Endothelial cell of umbilical vein (primary cell): ENCODE measurements at regions not wholly inside any gene's neighbourhood (a gene's known extent, or its start where the extent isn't known, plus 50 kb on each side); places are given as distances from the start of the nearest gene placed in this dataset.

Experiments used
- BruUV-seq: library from RNA; stranded (reverse); fragments of 400-500 nt; replicated peaks from 2 replicates; lab custom pipeline; 2021; lab: Mats Ljungman, UMichigan
- CTCF ChIA-PET: fragments of 300-600, 350-600 bp; sonication (Branson Sonifier 250); formaldehyde crosslinking; loops from one replicate; lab custom pipeline; 2021; ENCODE audit warnings: antibody characterized with exemption, inconsistent platforms; lab: Charles Lee
- POLR2A ChIA-PET: fragments of 300-600, 350-600 bp; sonication (Branson Sonifier 250); formaldehyde crosslinking; loops from one replicate; lab custom pipeline; 2021; ENCODE audit warnings: antibody characterized with exemption, inconsistent platforms; lab: Charles Lee
- DNase-seq: peaks from one replicate; pipeline ENCODE4 v3.0.0-alpha.2; 2011; ENCODE audit warnings: low read depth, low spot score
- FAIRE-seq: peaks from 2 replicates; lab custom pipeline; 2011; peaks lifted over from hg19 to GRCh38; lab: Jason Lieb, UNC
- H2AFZ ChIP-seq: 2 replicates; pipeline ENCODE4 v1.6.0; 2012; ENCODE audit warnings: low read depth, low read length, control low read depth, inconsistent platforms
- H3K27ac ChIP-seq: 2 replicates; pipeline ENCODE4 v1.5.1; 2011; ENCODE audit warnings: low read depth, mild to moderate bottlenecking, control low read depth, low read length, moderate library complexity; ENCODE audit not compliant: insufficient read depth
- H3K27me3 ChIP-seq, 2 experiments: 2 replicates each; pipeline versions ENCODE4 v1.6.0 to v1.6.1; 2011; ENCODE audit warnings: low read length in 2 of 2, mixed read lengths in 1 of 2; ENCODE audit not compliant: control insufficient read depth in 2 of 2, insufficient read depth in 2 of 2
- H3K36me3 ChIP-seq, 2 experiments: 2 replicates in 1 of 2; 3 replicates in 1 of 2; pipeline ENCODE4 v1.5.1; 2011; ENCODE audit warnings: low read length in 2 of 2, mild to moderate bottlenecking in 1 of 2, moderate library complexity in 1 of 2; ENCODE audit not compliant: control insufficient read depth in 2 of 2, insufficient read depth in 2 of 2; ENCODE audit errors: extremely low read depth in 1 of 2
- H3K4me1 ChIP-seq: 3 replicates; pipeline ENCODE4 v1.5.1; 2011; ENCODE audit warnings: mild to moderate bottlenecking, low read length; ENCODE audit not compliant: control insufficient read depth, insufficient read depth; ENCODE audit errors: extremely low read depth
- H3K4me2 ChIP-seq: 2 replicates; pipeline ENCODE4 v1.6.1; 2011; ENCODE audit warnings: low read length, control low read depth, mixed read lengths; ENCODE audit not compliant: insufficient read depth
- H3K4me3 ChIP-seq, 3 experiments: fragments of 200-600 bp in 1 of 3; sonication (generic), shearing (Covaris generic) in 1 of 3; replicated peaks in 1 of 3; 2 replicates each; pipeline ENCODE4 v1.5.1; 2011 to 2016; ENCODE audit warnings: control low read depth in 3 of 3, low read length in 3 of 3, mild to moderate bottlenecking in 2 of 3, inconsistent platforms in 1 of 3, low read depth in 1 of 3, moderate library complexity in 1 of 3; ENCODE audit not compliant: insufficient read depth in 1 of 3
- H3K79me2 ChIP-seq: 2 replicates; pipeline ENCODE4 v1.6.0; 2012; ENCODE audit warnings: low read length, inconsistent platforms; ENCODE audit not compliant: control insufficient read depth, insufficient read depth
- H3K9ac ChIP-seq: replicated peaks from 2 replicates; pipeline ENCODE3; 2011; ENCODE audit warnings: low read length, control low read depth; ENCODE audit not compliant: insufficient read depth; ENCODE audit errors: extremely low read depth
- H3K9me1 ChIP-seq: replicated peaks from 3 replicates; pipeline ENCODE4 v1.6.0; 2011; ENCODE audit warnings: mild to moderate bottlenecking, low read length; ENCODE audit not compliant: control insufficient read depth, insufficient read depth; ENCODE audit errors: extremely low read depth
- H3K9me3 ChIP-seq: replicated peaks from 2 replicates; pipeline ENCODE4 v1.5.1; 2012; ENCODE audit warnings: low read length, inconsistent platforms; ENCODE audit not compliant: control insufficient read depth, insufficient read depth
- H4K20me1 ChIP-seq: replicated peaks from 2 replicates; pipeline ENCODE3; 2011; ENCODE audit warnings: mild to moderate bottlenecking, low read length; ENCODE audit not compliant: control insufficient read depth, insufficient read depth; ENCODE audit errors: extremely low read depth
- EZH2 ChIP-seq: IDR thresholded peaks from 2 replicates; pipeline ENCODE4 v1.6.1; 2012; ENCODE audit warnings: borderline replicate concordance, low read depth, mild to moderate bottlenecking, moderate library complexity, low read length, inconsistent platforms; ENCODE audit not compliant: severe bottlenecking
- FOS ChIP-seq: IDR thresholded peaks from 2 replicates; pipeline ENCODE4 v1.6.1; 2011; ENCODE audit warnings: mild to moderate bottlenecking, low read length, moderate library complexity, borderline replicate concordance; ENCODE audit not compliant: insufficient read depth
- GATA2 ChIP-seq: IDR thresholded peaks from 2 replicates; pipeline ENCODE4 v1.7.0; 2011; ENCODE audit warnings: low read depth, mild to moderate bottlenecking, moderate library complexity, mixed read lengths, low read length; ENCODE audit not compliant: insufficient read length, insufficient read depth
- JUN ChIP-seq: IDR thresholded peaks from 2 replicates; pipeline ENCODE4 v1.6.1; 2011; ENCODE audit warnings: borderline replicate concordance, low read depth; ENCODE audit not compliant: insufficient read length, insufficient read depth
- MYC ChIP-seq: IDR thresholded peaks from one replicate; pipeline ENCODE4 v1.6.1; 2011; ENCODE audit warnings: mild to moderate bottlenecking, low read depth, low read length
- POLR2A ChIP-seq: IDR thresholded peaks from 2 replicates; pipeline ENCODE4 v1.6.1; 2012; ENCODE audit warnings: low read depth, mild to moderate bottlenecking, control low read depth, low read length
- POLR2AphosphoS5 ChIP-seq: IDR thresholded peaks from 2 replicates; pipeline ENCODE4 v1.6.1; 2012; ENCODE audit warnings: low read depth, mild to moderate bottlenecking, control low read depth, low read length, moderate library complexity; ENCODE audit not compliant: insufficient read depth
- dilution Hi-C: fragments of 300-500 bp; cut with MboI; formaldehyde crosslinking; loops from one replicate; pipeline ENCODE4 v1.15.0; 2019; ENCODE audit warnings: low sequenced_read_pairs; ENCODE audit not compliant: extremely low pct_ligation_motif_present
- intact Hi-C: fragments of 100-400 bp; cut with micrococcal nuclease; formaldehyde crosslinking; loops from one replicate; pipeline ENCODE4 v1.10.0; 2022
- TF ChIP-seq, protein P1 (sequence below): IDR thresholded peaks from 2 replicates; pipeline ENCODE4 v1.6.1; 2011; ENCODE audit not compliant: insufficient read depth, insufficient read length
- TF ChIP-seq, protein P2 (sequence below), 2 donors: IDR thresholded peaks; 1 replicate in 1 of 2; 2 replicates in 1 of 2; pipeline ENCODE4 v1.5.1; 2011; ENCODE audit warnings: low read length in 2 of 2, mild to moderate bottlenecking in 2 of 2, moderate library complexity in 2 of 2, control low read depth in 1 of 2, inconsistent platforms in 1 of 2, low read depth in 1 of 2; ENCODE audit not compliant: insufficient read depth in 1 of 2; ENCODE audit errors: extremely low read depth in 1 of 2

DNA sequence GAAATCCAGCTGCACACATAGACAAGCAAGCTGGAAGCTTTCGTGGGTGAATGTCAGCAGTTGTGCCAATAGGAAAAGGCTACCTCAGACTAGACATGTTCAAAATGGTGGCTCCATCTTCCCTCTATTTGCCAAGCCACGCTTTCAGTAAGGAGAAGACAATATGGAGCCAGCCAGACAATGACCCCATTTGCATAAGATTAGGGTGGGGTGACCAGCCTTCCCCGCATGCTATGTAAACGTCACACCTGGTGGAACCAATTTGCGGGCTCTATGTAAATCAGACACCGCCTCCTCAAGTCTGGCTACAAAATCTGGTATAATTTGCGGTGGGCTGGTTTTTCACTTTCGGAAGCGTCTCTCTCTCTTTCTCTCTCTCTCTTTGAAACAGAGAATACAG, 297.4 kb upstream of the PCDH15 start:
- Histone ChIP-seq H3K9me1 (no peaks in the 10 kb centered on the region), H3K4me1 (no peaks in the 10 kb centered on the region), H3K27me3 (no peaks in the 10 kb centered on the region), H3K4me2 (no peak overlapping the region), H3K36me3 (no peaks in the 10 kb centered on the region), H3K79me2 (no peaks in the 10 kb centered on the region), H4K20me1 (no peaks in the 10 kb centered on the region), H3K9ac (no peak overlapping the region), H3K4me3 (no peak overlapping the region), H2AFZ (no peak overlapping the region), H3K9me3 (no peaks in the 10 kb centered on the region), H3K27ac (no peak overlapping the region)
- TF ChIP-seq JUN (no peak), EZH2 (no peak), POLR2AphosphoS5 (no peak), FOS (no peak), MYC (no peak), GATA2 (no peak), POLR2A (no peak)
- TF ChIP-seq, protein P1, sequence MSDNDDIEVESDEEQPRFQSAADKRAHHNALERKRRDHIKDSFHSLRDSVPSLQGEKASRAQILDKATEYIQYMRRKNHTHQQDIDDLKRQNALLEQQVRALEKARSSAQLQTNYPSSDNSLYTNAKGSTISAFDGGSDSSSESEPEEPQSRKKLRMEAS, result no peak
- TF ChIP-seq, protein P2, sequence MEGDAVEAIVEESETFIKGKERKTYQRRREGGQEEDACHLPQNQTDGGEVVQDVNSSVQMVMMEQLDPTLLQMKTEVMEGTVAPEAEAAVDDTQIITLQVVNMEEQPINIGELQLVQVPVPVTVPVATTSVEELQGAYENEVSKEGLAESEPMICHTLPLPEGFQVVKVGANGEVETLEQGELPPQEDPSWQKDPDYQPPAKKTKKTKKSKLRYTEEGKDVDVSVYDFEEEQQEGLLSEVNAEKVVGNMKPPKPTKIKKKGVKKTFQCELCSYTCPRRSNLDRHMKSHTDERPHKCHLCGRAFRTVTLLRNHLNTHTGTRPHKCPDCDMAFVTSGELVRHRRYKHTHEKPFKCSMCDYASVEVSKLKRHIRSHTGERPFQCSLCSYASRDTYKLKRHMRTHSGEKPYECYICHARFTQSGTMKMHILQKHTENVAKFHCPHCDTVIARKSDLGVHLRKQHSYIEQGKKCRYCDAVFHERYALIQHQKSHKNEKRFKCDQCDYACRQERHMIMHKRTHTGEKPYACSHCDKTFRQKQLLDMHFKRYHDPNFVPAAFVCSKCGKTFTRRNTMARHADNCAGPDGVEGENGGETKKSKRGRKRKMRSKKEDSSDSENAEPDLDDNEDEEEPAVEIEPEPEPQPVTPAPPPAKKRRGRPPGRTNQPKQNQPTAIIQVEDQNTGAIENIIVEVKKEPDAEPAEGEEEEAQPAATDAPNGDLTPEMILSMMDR (IDR thresholded peaks at IDR 0.05; ENCODE audit: extremely low read depth in 1 of 2, insufficient read depth in 1 of 2, low read depth in 1 of 2, low read length in 2 of 2), result no peak
- intact Hi-C loops (no loop called here), dilution Hi-C loops (no loop called here)
- ChIA-PET POLR2A (no interaction called here), CTCF (no interaction called here)
- BruUV-seq, result no TSS peak
- DNase-seq (no peak), FAIRE-seq (no peak)
